ENCODE measurements at regions not wholly inside any gene's neighbourhood (a gene's known extent, or its start where the extent isn't known, plus 50 kb on each side); places are given as distances from the start of the nearest gene placed in this dataset.

DNA sequence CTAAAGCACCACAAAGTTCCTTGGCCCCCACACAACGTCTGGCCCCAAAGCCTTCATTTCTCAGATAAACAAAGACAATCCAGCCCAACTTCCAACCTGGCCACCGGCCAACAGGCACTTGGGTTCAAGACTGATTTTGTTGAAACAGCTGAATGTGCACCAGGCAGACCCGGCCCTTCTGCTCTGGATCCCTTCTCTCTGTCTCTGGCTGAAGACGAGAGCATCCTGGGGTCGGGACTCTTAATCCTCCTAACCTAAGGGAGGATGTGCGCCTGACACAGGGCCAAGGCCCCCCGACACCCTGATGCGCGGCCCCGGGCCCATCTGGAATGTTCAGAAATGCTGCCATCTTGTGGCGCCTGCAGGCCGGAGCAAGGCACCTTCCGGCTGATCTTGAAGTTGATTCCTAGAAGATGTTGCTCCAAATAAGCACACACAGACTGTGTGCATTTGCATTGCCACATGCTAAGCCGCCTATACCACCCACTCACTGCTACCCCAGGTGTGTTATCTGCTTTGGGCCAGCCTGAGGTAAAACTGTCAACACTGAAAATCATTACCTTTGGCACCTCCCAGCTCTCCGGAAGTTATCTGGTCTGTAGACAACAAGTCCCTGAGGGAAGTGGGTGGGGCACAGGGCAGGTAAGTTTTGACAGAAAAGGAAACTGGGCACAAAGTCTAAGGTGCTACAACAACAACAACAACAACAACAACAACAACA, 98.4 kb upstream of the HABP2 start:
- no peaks in the 10 kb centered on the region for H3K9me3 ChIP-seq (ENCODE audit: control insufficient read depth, insufficient read depth, low read depth, low read length)
- H3K4me3 ChIP-seq (ENCODE audit: low read depth, low read length) = no peak overlapping the region
- no peak overlapping the region for H3K9ac ChIP-seq (ENCODE audit: low read length)
- no peaks in the 10 kb centered on the region for H3K4me1 ChIP-seq (ENCODE audit: control insufficient read depth, insufficient read depth, low read length)
- H3K27ac ChIP-seq (ENCODE audit: low read depth, low read length) = no peak overlapping the region
- peaks cover 14% of the 10 kb centered on the region for H3K27me3 ChIP-seq (ENCODE audit: control insufficient read depth, insufficient read depth, low read length)
- H3K36me3 ChIP-seq (ENCODE audit: control insufficient read depth, insufficient read depth, low read length) = no peaks in the 10 kb centered on the region

DNA sequence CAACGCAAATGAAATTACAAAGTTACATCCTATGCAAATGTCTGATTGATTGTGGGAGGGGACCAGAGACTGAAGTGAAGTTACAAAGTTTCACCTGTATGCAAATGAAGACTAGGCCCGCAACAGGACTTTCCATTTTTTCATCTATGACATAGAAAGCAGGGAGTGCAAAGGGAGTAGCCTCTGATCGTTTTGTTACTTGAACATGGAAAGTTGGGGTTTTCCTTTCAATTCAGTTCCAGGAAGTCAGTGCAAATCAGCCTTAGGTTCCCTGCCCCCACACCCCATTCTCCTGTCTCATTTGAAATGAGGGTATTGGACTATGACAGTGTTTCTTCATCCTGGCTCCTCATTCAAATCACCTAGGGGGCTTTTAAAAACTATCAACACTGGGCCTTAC, 96.9 kb upstream of the HABP2 start:
- H3K4me1 ChIP-seq (ENCODE audit: control insufficient read depth, insufficient read depth, low read length) = no peaks in the 10 kb centered on the region
- no peak overlapping the region for H3K4me3 ChIP-seq (ENCODE audit: low read depth, low read length)
- no peaks in the 10 kb centered on the region for H3K9me3 ChIP-seq (ENCODE audit: control insufficient read depth, insufficient read depth, low read depth, low read length)
- peaks cover 5% of the 10 kb centered on the region for H3K27me3 ChIP-seq (ENCODE audit: control insufficient read depth, insufficient read depth, low read length)
- no peak overlapping the region for H3K27ac ChIP-seq (ENCODE audit: low read depth, low read length)
- H3K36me3 ChIP-seq (ENCODE audit: control insufficient read depth, insufficient read depth, low read length) = no peaks in the 10 kb centered on the region
- H3K9ac ChIP-seq (ENCODE audit: low read length) = no peak overlapping the region

DNA sequence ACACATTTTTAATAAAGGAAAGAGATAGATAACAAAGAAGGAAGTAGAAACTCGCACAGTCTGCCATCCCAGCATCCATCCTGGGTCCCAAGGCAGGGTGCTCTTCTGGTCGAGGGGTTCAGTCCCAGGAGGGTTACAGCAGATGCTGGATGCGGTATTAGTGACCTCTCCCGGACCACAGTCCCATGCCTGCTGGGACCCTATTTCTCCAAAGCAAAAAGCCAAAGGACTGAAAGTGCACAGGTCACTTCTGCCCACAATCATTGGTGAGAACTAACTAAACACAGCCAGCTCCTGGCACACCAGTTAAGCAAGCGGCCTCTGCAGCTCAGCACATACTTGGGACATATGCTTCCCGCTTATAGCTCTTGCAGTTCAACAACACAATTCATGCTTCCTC, 96.1 kb upstream of the HABP2 start:
- Histone ChIP-seq H3K9me3 (ENCODE audit: control insufficient read depth, insufficient read depth, low read depth, low read length) (no peaks in the 10 kb centered on the region), H3K9ac (ENCODE audit: low read length) (no peak overlapping the region), H3K4me1 (ENCODE audit: control insufficient read depth, insufficient read depth, low read length) (no peaks in the 10 kb centered on the region), H3K36me3 (ENCODE audit: control insufficient read depth, insufficient read depth, low read length) (no peaks in the 10 kb centered on the region), H3K27me3 (ENCODE audit: control insufficient read depth, insufficient read depth, low read length) (peaks cover 4% of the 10 kb centered on the region; the same call in 1 of the 2 replicates), H3K27ac (ENCODE audit: low read depth, low read length) (no peak overlapping the region), H3K4me3 (ENCODE audit: low read depth, low read length) (no peak overlapping the region)

DNA sequence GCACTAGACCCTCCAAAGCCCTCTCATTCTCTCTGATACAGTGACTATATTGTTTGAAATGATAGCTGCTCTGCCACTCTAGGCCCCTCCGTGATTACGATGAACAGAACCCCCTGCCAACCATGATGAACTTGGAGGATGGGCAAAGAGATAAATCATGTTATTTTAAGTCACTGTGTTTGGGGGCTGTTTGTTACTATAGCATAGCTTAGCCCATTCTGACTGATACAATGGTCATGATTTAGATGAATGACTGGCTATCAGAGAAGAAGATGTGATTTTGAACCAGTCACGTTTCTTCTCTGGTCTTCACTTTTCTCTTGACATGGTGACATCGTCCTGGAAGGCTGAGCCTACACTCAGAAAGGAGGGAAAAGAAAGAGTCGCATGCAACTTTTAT, 95.4 kb upstream of the HABP2 start:
- no peaks in the 10 kb centered on the region for H3K9me3 ChIP-seq (ENCODE audit: control insufficient read depth, insufficient read depth, low read depth, low read length)

DNA sequence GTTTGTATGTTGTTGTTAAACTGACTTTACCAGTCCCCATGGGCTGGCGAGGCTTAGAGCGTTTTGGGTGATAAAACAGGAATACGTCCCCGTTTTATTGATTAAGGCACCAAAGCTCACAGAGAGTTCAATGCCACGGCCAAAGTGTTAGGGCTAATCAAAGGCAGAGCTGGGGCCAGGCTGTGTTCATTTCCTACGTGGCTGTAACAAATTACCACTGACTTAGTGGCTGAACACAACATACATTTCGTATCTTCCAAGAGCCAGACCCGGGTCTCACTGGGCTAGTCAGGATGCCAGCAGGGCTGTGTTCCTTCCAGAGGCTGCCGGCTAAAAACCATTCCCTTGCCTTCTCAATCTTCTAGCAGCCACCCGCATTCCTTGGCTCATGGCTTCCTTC, 94.4 kb upstream of the HABP2 start:
- Histone ChIP-seq H3K4me1 (ENCODE audit: control insufficient read depth, insufficient read depth, low read length) (no peaks in the 10 kb centered on the region), H3K9me3 (ENCODE audit: control insufficient read depth, insufficient read depth, low read depth, low read length) (no peaks in the 10 kb centered on the region)

More for the DNA sequence above, 95.4 kb upstream of the HABP2 start:
- H3K36me3 ChIP-seq (ENCODE audit: control insufficient read depth, insufficient read depth, low read length) = no peaks in the 10 kb centered on the region
- no peak overlapping the region for H3K27ac ChIP-seq (ENCODE audit: low read depth, low read length)
- H3K9ac ChIP-seq (ENCODE audit: low read length) = no peak overlapping the region
- no peak overlapping the region for H3K4me3 ChIP-seq (ENCODE audit: low read depth, low read length)
- H3K27me3 ChIP-seq (ENCODE audit: control insufficient read depth, insufficient read depth, low read length) = peaks cover 4% of the 10 kb centered on the region; the same call in 1 of the 2 replicates
- no peaks in the 10 kb centered on the region for H3K4me1 ChIP-seq (ENCODE audit: control insufficient read depth, insufficient read depth, low read length)

DNA sequence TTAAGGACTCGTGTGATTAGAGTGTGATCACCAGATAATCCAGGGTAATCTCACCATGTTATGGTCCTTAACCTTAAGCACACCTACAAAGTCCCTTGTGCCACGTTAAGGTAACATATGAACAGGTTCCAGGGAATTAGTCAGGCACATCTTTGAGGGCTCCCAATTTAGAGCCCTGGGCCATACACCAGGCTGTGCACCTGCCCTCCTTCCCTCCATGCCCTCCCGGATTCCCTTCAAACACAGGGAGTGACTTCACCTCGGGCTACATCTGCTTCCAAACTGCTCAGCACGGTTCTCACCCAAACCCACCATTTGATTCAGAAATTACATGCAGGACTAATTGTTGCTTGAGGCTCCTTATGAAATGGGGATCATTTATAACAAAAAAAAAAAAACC, 93.9 kb upstream of the HABP2 start:
- Histone ChIP-seq H3K4me3 (ENCODE audit: low read depth, low read length) (no peak overlapping the region), H3K36me3 (ENCODE audit: control insufficient read depth, insufficient read depth, low read length) (no peaks in the 10 kb centered on the region), H3K27ac (ENCODE audit: low read depth, low read length) (no peak overlapping the region), H3K9ac (ENCODE audit: low read length) (no peak overlapping the region), H3K4me1 (ENCODE audit: control insufficient read depth, insufficient read depth, low read length) (no peaks in the 10 kb centered on the region), H3K27me3 (ENCODE audit: control insufficient read depth, insufficient read depth, low read length) (peaks cover 4% of the 10 kb centered on the region; the same call in 1 of the 2 replicates), H3K9me3 (ENCODE audit: control insufficient read depth, insufficient read depth, low read depth, low read length) (no peaks in the 10 kb centered on the region)

More for the DNA sequence above, 94.4 kb upstream of the HABP2 start:
- H3K9ac ChIP-seq (ENCODE audit: low read length) = no peak overlapping the region
- H3K4me3 ChIP-seq (ENCODE audit: low read depth, low read length) = no peak overlapping the region
- H3K27ac ChIP-seq (ENCODE audit: low read depth, low read length) = no peak overlapping the region
- peaks cover 4% of the 10 kb centered on the region; the same call in 1 of the 2 replicates for H3K27me3 ChIP-seq (ENCODE audit: control insufficient read depth, insufficient read depth, low read length)
- no peaks in the 10 kb centered on the region for H3K36me3 ChIP-seq (ENCODE audit: control insufficient read depth, insufficient read depth, low read length)

DNA sequence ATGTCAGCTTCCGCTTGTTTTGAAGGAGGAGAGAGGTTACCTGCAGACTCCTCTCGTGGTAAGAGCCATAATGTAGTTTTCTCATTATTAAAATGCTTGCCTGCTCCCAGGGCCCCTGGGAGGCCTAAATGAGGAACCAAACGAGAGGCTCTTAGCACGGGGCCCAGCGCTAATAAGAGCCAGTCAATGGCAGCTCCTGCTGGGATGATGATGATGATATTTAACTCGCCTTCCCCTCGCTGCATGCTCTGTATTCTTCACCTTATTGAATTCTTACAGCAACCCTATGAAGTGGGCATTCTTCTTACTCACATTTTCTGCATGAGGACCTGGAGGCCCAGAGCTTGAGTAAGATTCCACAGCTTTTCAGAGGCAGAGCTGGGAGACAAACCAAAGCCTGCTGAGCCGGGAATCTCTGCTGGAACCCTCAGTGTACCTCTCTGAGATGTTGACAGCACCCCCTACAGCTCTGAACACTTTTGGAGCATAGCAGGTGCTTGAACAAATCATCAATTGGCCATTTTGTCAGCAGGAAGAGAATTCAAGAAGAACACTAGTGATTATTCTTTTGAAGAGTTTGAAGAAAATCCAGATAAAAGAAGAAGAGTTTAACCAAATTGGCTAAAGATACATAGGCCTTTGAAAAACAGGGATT, 93.1 kb upstream of the HABP2 start:
- H3K27ac ChIP-seq (ENCODE audit: low read depth, low read length) = no peak overlapping the region
- no peaks in the 10 kb centered on the region for H3K36me3 ChIP-seq (ENCODE audit: control insufficient read depth, insufficient read depth, low read length)
- H3K9me3 ChIP-seq (ENCODE audit: control insufficient read depth, insufficient read depth, low read depth, low read length) = no peaks in the 10 kb centered on the region
- H3K27me3 ChIP-seq (ENCODE audit: control insufficient read depth, insufficient read depth, low read length) = peaks cover 4% of the 10 kb centered on the region; the same call in 1 of the 2 replicates
- H3K9ac ChIP-seq (ENCODE audit: low read length) = no peak overlapping the region
- no peak overlapping the region for H3K4me3 ChIP-seq (ENCODE audit: low read depth, low read length)
- no peaks in the 10 kb centered on the region for H3K4me1 ChIP-seq (ENCODE audit: control insufficient read depth, insufficient read depth, low read length)

DNA sequence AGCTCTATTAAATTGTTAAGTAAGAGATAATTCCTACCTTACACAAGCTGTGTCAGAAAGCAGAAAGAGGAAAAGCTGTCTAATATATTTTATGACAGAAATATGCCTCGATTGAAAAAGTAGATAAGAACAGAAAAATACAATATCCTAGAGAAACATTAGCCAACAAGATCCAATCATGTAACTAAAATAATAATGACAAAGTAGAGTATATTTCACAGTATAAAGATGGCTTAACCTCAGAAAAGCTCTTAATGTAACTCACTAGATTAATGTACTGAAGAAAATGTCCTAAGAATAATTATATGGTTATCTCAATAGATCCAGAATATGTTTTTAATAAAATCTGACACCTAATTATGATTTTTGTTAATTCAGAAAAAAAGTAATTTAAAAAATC, 89.8 kb upstream of the HABP2 start:
- no peaks in the 10 kb centered on the region for H3K36me3 ChIP-seq (ENCODE audit: control insufficient read depth, insufficient read depth, low read length)
- H3K9me3 ChIP-seq (ENCODE audit: control insufficient read depth, insufficient read depth, low read depth, low read length) = no peaks in the 10 kb centered on the region
- H3K4me1 ChIP-seq (ENCODE audit: control insufficient read depth, insufficient read depth, low read length) = no peaks in the 10 kb centered on the region
- no peak overlapping the region for H3K9ac ChIP-seq (ENCODE audit: low read length)
- H3K27me3 ChIP-seq (ENCODE audit: control insufficient read depth, insufficient read depth, low read length) = peaks cover 4% of the 10 kb centered on the region; the same call in 1 of the 2 replicates
- H3K4me3 ChIP-seq (ENCODE audit: low read depth, low read length) = no peak overlapping the region
- no peak overlapping the region for H3K27ac ChIP-seq (ENCODE audit: low read depth, low read length)

DNA sequence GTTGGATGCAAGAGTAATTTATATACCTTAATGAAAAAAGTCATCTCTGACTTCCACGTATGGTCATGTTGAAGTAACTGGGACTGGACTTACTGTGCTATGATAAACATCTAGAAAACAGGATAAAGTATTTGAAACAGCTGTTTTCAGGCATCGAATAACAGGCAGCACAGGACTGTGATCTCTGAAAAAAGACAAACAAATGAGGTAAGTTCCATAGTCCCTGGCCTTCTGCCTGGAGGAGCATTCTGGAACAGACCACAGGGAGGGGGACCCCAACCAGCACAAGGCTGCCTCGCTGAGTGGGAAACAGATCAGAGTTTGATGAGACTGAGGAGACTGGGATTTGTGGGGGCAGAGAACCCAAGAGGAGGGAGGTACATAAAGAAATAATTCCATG, 89.1 kb upstream of the HABP2 start:
- H3K36me3 ChIP-seq (ENCODE audit: control insufficient read depth, insufficient read depth, low read length) = no peaks in the 10 kb centered on the region
- no peak overlapping the region for H3K9ac ChIP-seq (ENCODE audit: low read length)
- no peak overlapping the region for H3K27ac ChIP-seq (ENCODE audit: low read depth, low read length)
- no peaks in the 10 kb centered on the region for H3K9me3 ChIP-seq (ENCODE audit: control insufficient read depth, insufficient read depth, low read depth, low read length)
- no peaks in the 10 kb centered on the region for H3K4me1 ChIP-seq (ENCODE audit: control insufficient read depth, insufficient read depth, low read length)
- H3K27me3 ChIP-seq (ENCODE audit: control insufficient read depth, insufficient read depth, low read length) = peaks cover 1% of the 10 kb centered on the region; the same call in 1 of the 2 replicates
- H3K4me3 ChIP-seq (ENCODE audit: low read depth, low read length) = no peak overlapping the region

DNA sequence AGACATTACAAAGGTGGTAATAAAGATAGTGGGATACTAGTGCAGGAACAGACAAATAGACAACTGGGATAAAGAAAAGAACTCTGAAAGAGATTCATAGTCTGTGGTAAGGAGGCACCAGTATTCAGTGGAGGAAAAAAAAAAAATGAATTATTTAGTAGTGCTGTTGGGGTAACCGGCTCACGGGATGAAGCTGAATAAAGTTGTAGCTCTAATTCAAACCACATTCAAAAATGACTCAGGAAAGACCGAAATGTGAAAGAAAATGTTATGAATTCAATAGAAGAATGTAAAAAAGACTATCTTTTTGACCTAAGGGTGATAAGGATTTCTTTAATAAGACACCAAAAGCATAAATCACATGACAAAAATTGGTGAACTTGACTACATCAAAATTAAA, 83.1 kb upstream of the HABP2 start:
- no peaks in the 10 kb centered on the region for H3K36me3 ChIP-seq (ENCODE audit: control insufficient read depth, insufficient read depth, low read length)
- peaks cover 3% of the 10 kb centered on the region; the same call in 1 of the 2 replicates for H3K9me3 ChIP-seq (ENCODE audit: control insufficient read depth, insufficient read depth, low read depth, low read length)
- no peaks in the 10 kb centered on the region for H3K4me1 ChIP-seq (ENCODE audit: control insufficient read depth, insufficient read depth, low read length)
- no peak overlapping the region for H3K27ac ChIP-seq (ENCODE audit: low read depth, low read length)
- H3K4me3 ChIP-seq (ENCODE audit: low read depth, low read length) = no peak overlapping the region
- H3K9ac ChIP-seq (ENCODE audit: low read length) = no peak overlapping the region
- H3K27me3 ChIP-seq (ENCODE audit: control insufficient read depth, insufficient read depth, low read length) = no peaks in the 10 kb centered on the region

Data from HUES6 (cell line).